ENCODE measurements at regions not wholly inside any gene's neighbourhood (a gene's known extent, or its start where the extent isn't known, plus 50 kb on each side); places are given as distances from the start of the nearest gene placed in this dataset.

DNA sequence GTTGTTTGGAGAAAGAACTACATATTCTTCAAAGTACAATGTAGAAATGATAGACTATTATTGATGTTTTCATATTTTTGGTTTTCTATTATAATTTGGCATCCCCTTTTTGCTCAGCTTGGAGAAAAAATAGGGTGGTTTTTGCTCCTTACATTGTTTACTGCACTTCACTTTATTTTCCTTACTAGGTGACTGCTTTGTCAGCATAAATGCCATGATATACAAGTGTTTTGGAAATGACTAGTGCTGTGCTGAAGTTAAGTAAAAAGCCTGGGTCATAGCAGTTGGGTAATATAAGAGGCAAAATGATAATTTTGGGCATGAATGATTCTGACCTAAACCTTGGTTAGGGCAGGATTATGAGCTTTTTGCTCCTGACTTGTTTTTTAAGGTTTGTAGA lies 250.9 kb downstream of the KCNS3 start:
- H3K9me3 ChIP-seq = no peaks in the 10 kb centered on the region

DNA sequence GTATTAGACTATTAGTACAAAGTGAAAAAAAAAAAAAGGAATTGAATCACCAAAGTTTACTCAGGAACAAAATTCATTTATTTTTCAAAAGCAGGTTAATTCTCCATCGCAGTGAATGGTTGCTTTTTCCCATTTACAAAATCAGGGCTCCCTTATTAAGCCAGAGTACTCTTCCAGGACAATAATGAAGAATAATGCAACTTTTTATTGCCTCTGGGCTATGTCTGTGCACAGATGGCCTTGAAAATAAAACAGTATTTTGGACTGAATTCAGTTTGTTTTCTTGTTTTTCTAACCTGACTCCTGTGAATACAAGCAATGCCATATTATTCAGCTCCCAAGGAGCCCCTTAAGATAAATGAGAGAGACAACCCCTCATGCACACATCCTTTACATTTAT lies 246.8 kb downstream of the KCNS3 start:
- Histone ChIP-seq H3K36me3 (no peaks in the 10 kb centered on the region), H3K9me3 (no peaks in the 10 kb centered on the region), H3K27ac (no peak overlapping the region), H3K27me3 (no peaks in the 10 kb centered on the region), H3K4me1 (no peaks in the 10 kb centered on the region), H3K4me3 (no peak overlapping the region)
- intact Hi-C loops (cut with DNase I) = no loop called here
- no peak for DNase-seq
- 75 to 88% methylated on average over 1 of the region's 1 CpG for whole genome bisulfite sequencing, 2 donors
- TF ChIP-seq, protein P1, sequence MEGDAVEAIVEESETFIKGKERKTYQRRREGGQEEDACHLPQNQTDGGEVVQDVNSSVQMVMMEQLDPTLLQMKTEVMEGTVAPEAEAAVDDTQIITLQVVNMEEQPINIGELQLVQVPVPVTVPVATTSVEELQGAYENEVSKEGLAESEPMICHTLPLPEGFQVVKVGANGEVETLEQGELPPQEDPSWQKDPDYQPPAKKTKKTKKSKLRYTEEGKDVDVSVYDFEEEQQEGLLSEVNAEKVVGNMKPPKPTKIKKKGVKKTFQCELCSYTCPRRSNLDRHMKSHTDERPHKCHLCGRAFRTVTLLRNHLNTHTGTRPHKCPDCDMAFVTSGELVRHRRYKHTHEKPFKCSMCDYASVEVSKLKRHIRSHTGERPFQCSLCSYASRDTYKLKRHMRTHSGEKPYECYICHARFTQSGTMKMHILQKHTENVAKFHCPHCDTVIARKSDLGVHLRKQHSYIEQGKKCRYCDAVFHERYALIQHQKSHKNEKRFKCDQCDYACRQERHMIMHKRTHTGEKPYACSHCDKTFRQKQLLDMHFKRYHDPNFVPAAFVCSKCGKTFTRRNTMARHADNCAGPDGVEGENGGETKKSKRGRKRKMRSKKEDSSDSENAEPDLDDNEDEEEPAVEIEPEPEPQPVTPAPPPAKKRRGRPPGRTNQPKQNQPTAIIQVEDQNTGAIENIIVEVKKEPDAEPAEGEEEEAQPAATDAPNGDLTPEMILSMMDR (IDR thresholded peaks at IDR 0.05) = no peak
- TF ChIP-seq POLR2A (IDR thresholded peaks at IDR 0.05) = no peak

More for the DNA sequence above, 250.9 kb downstream of the KCNS3 start:
- Histone ChIP-seq H3K27me3 (peaks cover 0 to 6% (median 0%) of the 10 kb centered on the region in 4 donors), H3K4me1 (no peaks in the 10 kb centered on the region), H3K4me3 (no peak overlapping the region), H3K27ac (no peak overlapping the region), H3K36me3 (no peaks in the 10 kb centered on the region)
- TF ChIP-seq POLR2A (IDR thresholded peaks at IDR 0.05) = no peak
- intact Hi-C loops (cut with DNase I) = no loop called here
- no peak for DNase-seq

DNA sequence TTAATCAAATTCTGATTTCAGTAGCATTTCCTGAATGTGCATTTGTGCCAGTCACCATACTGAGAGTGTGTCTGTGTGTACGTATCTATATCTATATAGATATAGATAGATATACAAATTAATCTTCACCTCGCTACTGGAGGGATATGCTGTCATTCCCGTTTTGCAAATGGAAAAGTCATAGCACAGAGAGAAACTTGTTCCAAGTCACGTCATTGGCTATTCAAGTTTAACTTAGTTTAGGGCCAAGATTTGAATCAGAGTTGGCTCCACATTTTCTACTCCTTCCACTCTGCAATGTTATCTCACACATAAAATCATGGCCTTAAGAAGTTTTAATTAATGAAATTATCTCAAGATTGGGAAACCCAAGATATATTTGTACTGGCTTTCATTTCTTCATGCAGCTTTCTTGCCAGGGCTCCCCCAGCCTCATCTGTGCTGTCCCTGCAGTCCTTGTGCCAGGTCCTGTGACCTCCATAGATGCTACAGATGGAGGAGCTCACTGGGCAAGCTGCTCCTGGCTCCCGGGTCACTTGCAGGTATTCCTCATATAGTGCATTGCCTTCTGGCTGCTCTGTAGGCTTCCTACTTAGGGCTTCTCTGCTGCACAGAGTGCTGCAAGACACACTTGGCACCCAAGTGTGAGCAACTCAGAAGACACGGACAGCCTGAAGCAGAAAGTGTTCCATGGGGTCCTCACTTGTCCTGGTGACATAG lies 245.8 kb downstream of the KCNS3 start:
- Histone ChIP-seq H3K4me1 (no peaks in the 10 kb centered on the region), H3K27ac (no peak overlapping the region), H3K9me3 (no peaks in the 10 kb centered on the region), H3K4me3 (no peak overlapping the region), H3K36me3 (no peaks in the 10 kb centered on the region), H3K27me3 (no peaks in the 10 kb centered on the region)
- 37 to 52% methylated on average over 5 to 6 of the region's 6 CpGs for WGBS, 2 donors
- intact Hi-C loops (cut with DNase I) = no loop called here
- TF ChIP-seq POLR2A (IDR thresholded peaks at IDR 0.05) = no peak
- TF ChIP-seq, protein P1 (IDR thresholded peaks at IDR 0.05) = no peak
- DNase-seq = no peak

DNA sequence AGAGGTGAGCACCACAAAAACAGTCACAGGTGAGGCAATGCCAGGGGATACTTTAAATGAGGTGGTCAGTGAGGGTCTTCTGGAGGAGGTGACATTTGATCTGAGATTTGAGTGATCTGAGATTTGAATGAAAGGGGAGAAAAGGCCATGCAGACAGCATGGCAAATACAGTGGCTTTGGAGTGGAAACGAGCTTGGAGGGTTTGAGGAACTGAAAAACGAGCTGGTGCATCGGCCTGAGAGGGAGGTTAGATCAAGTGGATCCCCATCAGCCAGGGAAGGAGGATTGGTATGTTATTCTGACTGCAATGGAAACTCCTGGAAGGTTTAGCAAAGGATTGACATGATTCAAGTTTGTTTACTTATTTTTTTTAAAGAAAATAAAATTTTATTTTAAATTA lies 245.1 kb downstream of the KCNS3 start:
- no peak for TF ChIP-seq POLR2A (IDR thresholded peaks at IDR 0.05)
- Histone ChIP-seq H3K4me1 (no peaks in the 10 kb centered on the region), H3K36me3 (no peaks in the 10 kb centered on the region), H3K27me3 (no peaks in the 10 kb centered on the region), H3K4me3 (no peak overlapping the region), H3K27ac (no peak overlapping the region), H3K9me3 (no peaks in the 10 kb centered on the region)
- 67 to 78% methylated on average over 3 of the region's 3 CpGs for WGBS, 2 donors
- intact Hi-C loops (cut with DNase I) = no loop called here
- no peak for DNase-seq

DNA sequence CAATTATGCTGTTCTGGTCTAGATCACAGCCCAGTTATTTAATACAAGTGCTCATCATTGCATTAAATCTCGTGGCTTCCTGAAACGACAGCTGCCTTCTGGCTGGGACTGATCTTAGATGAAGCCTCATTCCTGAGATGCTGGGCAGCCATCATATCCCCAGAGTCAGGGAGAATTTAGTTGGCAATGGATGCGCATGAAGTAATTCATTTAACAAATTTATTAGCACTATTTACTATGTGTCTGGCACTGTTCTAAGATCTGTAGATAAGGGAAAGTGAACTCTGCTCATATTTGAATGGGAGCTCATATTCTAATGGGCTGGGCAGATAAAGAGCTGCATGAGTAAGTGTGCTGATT lies 244.7 kb downstream of the KCNS3 start:
- no peaks in the 10 kb centered on the region for H3K9me3 ChIP-seq
- H3K27me3 ChIP-seq = peaks cover 0 to 3% (median 0%) of the 10 kb centered on the region in 4 donors
- no peak overlapping the region for H3K27ac ChIP-seq
- H3K36me3 ChIP-seq = no peaks in the 10 kb centered on the region
- no peaks in the 10 kb centered on the region for H3K4me1 ChIP-seq
- no peak overlapping the region for H3K4me3 ChIP-seq
- WGBS, 2 donors = 55% methylated on average over 3 of the region's 3 CpGs
- TF ChIP-seq POLR2A (IDR thresholded peaks at IDR 0.05) = no peak
- TF ChIP-seq, protein P1 (IDR thresholded peaks at IDR 0.05) = no peak
- DNase-seq = no peak
- intact Hi-C loops (cut with DNase I) = no loop called here

DNA sequence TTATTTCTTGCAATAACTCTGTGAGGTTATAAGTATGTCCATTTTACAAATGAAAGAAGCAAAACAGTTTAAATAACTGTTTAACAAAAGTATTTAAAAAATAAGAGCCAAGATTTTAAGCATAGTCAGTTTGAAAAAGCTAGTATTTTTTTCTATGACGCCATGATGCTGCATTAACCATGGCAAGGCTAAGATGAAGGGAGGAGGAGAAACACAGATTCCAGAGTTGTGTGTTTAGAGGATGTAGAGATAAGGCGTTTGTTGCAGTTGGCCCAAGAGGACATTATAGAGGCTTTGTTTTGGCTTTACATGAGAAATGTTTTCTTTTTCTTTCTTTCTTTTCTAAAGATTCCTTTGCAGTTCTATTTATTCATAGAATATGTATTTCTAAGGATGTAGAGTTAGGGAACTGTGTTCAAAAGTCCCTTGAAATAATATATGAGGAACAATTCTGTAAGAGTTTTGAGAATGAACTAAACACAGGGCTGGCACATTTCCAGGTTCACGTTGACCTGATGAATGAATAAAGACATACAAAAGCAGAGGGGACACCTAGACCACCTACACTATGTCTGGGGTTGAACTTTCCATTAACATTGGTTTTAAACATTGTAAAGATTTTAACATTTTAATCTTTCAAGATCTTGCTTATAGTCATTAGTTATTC lies 244.2 kb downstream of the KCNS3 start:
- Histone ChIP-seq H3K4me3 (no peak overlapping the region), H3K9me3 (no peaks in the 10 kb centered on the region), H3K27me3 (peaks cover 0 to 3% (median 0%) of the 10 kb centered on the region in 4 donors), H3K36me3 (no peaks in the 10 kb centered on the region), H3K27ac (no peak overlapping the region), H3K4me1 (no peaks in the 10 kb centered on the region)
- 50 to 64% methylated on average over 3 of the region's 3 CpGs for WGBS, 2 donors
- intact Hi-C loops (cut with DNase I) = no loop called here
- no peak for DNase-seq
- no peak for TF ChIP-seq POLR2A (IDR thresholded peaks at IDR 0.05)
- TF ChIP-seq, protein P1 (IDR thresholded peaks at IDR 0.05) = no peak

Measured in esophagus squamous epithelium (tissue), 5 donors.